Sigmoid colon (tissue), 6 donors: ENCODE measurements at regions not wholly inside any gene's neighbourhood (a gene's known extent, or its start where the extent isn't known, plus 50 kb on each side); places are given as distances from the start of the nearest gene placed in this dataset.

Experiments
- DNase-seq: peaks from one replicate; pipeline ENCODE4 v3.0.0-alpha.2; 2019
- H3K27ac ChIP-seq, 4 donors: fragments of 200-600 bp; sonication (generic); one replicate each; pipeline ENCODE4 v1.5.1; 2016 to 2019; ENCODE audit warnings: mild to moderate bottlenecking in 1 of 4
- H3K27me3 ChIP-seq, 3 donors: fragments of 200-600 bp; sonication (generic); one replicate each; pipeline ENCODE4 v1.5.1; 2019; ENCODE audit warnings: mild to moderate bottlenecking in 1 of 3
- H3K36me3 ChIP-seq, 4 donors: fragments of 200-600 bp; sonication (generic); one replicate each; pipeline ENCODE4 v1.5.1; 2016 to 2019
- H3K4me1 ChIP-seq, 4 donors: fragments of 200-600 bp; sonication (generic); one replicate each; pipeline ENCODE4 v1.5.1; 2017 to 2019
- H3K4me3 ChIP-seq, 4 donors: fragments of 200-600 bp; sonication (generic); one replicate each; pipeline ENCODE4 v1.5.1; 2017 to 2019; ENCODE audit warnings: mild to moderate bottlenecking in 2 of 4, moderate library complexity in 1 of 4
- H3K9me3 ChIP-seq, 4 donors: fragments of 200-600 bp in 3 of 4; sonication (generic) in 3 of 4; one replicate each; pipeline versions ENCODE4 v1.5.1 to v1.6.1; 2013 to 2019
- CTCF ChIP-seq, 4 experiments: fragments of 450-650 bp in 3 of 4; fragments of 200-600 bp in 1 of 4; IDR thresholded peaks; one replicate each; pipeline ENCODE4 v1.5.1; 2016 to 2019; ENCODE audit warnings: antibody characterized with exemption in 4 of 4, mild to moderate bottlenecking in 3 of 4, moderate library complexity in 2 of 4
- EP300 ChIP-seq, 4 donors: sonication (generic); formaldehyde crosslinking; IDR thresholded peaks; one replicate each; pipeline ENCODE4 v1.6.1; 2017; ENCODE audit warnings: antibody characterized with exemption in 4 of 4
- POLR2A ChIP-seq, 2 donors: fragments of 450-650 bp; IDR thresholded peaks; one replicate each; pipeline ENCODE4 v1.6.1; 2016; ENCODE audit warnings: antibody characterized with exemption in 2 of 2, mild to moderate bottlenecking in 2 of 2, moderate library complexity in 2 of 2
- POLR2AphosphoS5 ChIP-seq, 4 donors: sonication (generic); formaldehyde crosslinking; IDR thresholded peaks; one replicate each; pipeline ENCODE4 v1.6.1; 2017; ENCODE audit warnings: antibody characterized with exemption in 4 of 4
- WGBS, 2 donors: extraction: QIAGEN DNeasy Blood & Tissue Kit; methylation state at CpG; one replicate each; pipeline ENCODE4 v1.1.7; 2013; 5-methylcytosine and 5-hydroxymethylcytosine counted together
- intact Hi-C: fragments of 100-400 bp; cut with DNase I; formaldehyde crosslinking; loops from one replicate; pipeline ENCODE4 v1.15.1; 2023
- donor health status: healthy with polysubstance abuse.
- donor health status: healthy.

DNA sequence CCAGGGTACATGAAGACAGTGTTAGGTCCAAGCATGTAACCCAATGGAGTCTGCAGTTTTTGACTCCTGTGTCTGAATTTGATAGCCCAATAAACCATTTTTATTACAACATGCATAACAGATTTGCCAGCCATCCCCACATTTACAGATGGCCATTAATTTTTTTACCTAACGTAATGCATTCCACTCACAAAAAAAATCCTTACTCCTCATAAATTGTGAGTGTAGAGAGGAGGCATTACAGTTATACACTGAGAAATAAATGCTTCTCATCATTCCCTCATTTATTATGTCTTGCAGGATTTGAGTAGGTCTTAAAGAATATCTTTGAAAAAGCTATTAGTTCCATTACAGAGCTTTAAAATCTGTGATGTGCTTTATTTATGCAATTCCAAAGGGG, 193.8 kb downstream of the CMPK2 start:
- WGBS, 2 donors: 47 to 76% methylated on average over 1 of the region's 1 CpG
- intact Hi-C loops: no loop called here
- no peak for TF ChIP-seq CTCF (IDR thresholded peaks at IDR 0.05)
- Histone ChIP-seq H3K9me3 (no peaks in the 10 kb centered on the region), H3K4me1 (no peaks in the 10 kb centered on the region), H3K36me3 (no peaks in the 10 kb centered on the region), H3K4me3 (no peak overlapping the region), H3K27me3 (no peaks in the 10 kb centered on the region), H3K27ac (no peak overlapping the region)
- DNase-seq: no peak

DNA sequence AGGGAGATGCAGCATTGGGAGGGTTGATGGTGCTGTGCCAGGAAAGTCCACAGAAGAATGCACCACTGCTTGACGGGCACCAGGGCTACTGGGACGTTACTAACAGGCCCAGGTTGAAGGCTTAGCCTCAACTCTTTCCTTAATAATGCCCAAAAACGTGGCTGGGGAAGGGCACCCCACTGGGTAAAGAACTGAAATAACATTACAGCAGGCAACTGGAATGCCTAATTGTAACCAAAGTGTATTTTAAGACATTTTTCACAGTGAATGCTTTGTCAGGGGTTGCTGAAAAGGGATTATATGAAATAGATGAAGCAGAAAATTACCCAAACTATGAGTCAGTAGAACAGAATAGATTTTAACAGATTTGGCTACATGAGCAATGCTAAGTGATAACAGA, 191.3 kb downstream of the CMPK2 start:
- 52 to 66% methylated on average over 3 of the region's 3 CpGs for WGBS, 2 donors
- Histone ChIP-seq H3K4me1 (no peaks in the 10 kb centered on the region), H3K4me3 (no peak overlapping the region), H3K27me3 (no peaks in the 10 kb centered on the region), H3K9me3 (no peaks in the 10 kb centered on the region), H3K27ac (no peak overlapping the region), H3K36me3 (no peaks in the 10 kb centered on the region)
- intact Hi-C loops: no loop called here
- no peak for TF ChIP-seq POLR2AphosphoS5 (IDR thresholded peaks at IDR 0.05)
- TF ChIP-seq POLR2A (IDR thresholded peaks at IDR 0.05): no peak
- TF ChIP-seq CTCF (IDR thresholded peaks at IDR 0.05): no peak
- no peak for TF ChIP-seq EP300 (IDR thresholded peaks at IDR 0.05)
- no peak for DNase-seq

DNA sequence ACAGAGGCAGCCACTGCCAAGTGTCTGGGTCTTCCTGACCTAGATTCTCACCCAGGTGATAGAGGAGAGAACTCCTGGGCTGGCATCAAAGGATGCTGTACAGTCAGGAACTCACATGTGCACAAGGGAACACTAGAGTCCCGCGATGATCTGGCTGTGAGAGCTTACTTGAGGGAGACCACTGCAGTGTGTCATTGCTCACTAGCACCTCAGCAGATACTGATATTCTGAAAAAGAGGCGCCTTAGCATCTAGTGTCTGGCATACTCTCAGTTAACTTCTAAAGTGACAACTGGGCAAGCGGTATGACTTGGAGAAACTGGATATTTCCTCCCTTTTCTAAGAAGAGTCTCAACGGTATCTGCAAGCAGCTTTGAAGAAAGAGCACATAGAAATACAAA, 189.9 kb downstream of the CMPK2 start:
- intact Hi-C loops: no loop called here
- TF ChIP-seq POLR2A (IDR thresholded peaks at IDR 0.05) (no peak), POLR2AphosphoS5 (IDR thresholded peaks at IDR 0.05) (no peak), CTCF (IDR thresholded peaks at IDR 0.05) (no peak), EP300 (IDR thresholded peaks at IDR 0.05) (no peak)
- DNase-seq: no peak
- H3K4me3 ChIP-seq: no peak overlapping the region
- H3K9me3 ChIP-seq: no peaks in the 10 kb centered on the region
- H3K4me1 ChIP-seq: no peaks in the 10 kb centered on the region
- no peaks in the 10 kb centered on the region for H3K36me3 ChIP-seq
- 77 to 90% methylated on average over 5 of the region's 5 CpGs for WGBS, 2 donors
- H3K27me3 ChIP-seq: no peaks in the 10 kb centered on the region
- no peak overlapping the region for H3K27ac ChIP-seq

GRCh38 chr2:6676241-6676640, 189.5 kb downstream of the CMPK2 start:
- H3K9me3 ChIP-seq: no peaks in the 10 kb centered on the region
- WGBS, 2 donors: 12 to 60% methylated on average over 1 of the region's 1 CpG
- intact Hi-C loops: no loop called here
- H3K27me3 ChIP-seq: no peaks in the 10 kb centered on the region
- H3K4me3 ChIP-seq: no peak overlapping the region
- H3K27ac ChIP-seq: no peak overlapping the region
- no peaks in the 10 kb centered on the region for H3K4me1 ChIP-seq
- H3K36me3 ChIP-seq: no peaks in the 10 kb centered on the region
- DNase-seq: no peak
- no peak for TF ChIP-seq EP300 (IDR thresholded peaks at IDR 0.05)
- no peak for TF ChIP-seq CTCF (IDR thresholded peaks at IDR 0.05)
- TF ChIP-seq POLR2AphosphoS5 (IDR thresholded peaks at IDR 0.05): no peak
- no peak for TF ChIP-seq POLR2A (IDR thresholded peaks at IDR 0.05)

DNA sequence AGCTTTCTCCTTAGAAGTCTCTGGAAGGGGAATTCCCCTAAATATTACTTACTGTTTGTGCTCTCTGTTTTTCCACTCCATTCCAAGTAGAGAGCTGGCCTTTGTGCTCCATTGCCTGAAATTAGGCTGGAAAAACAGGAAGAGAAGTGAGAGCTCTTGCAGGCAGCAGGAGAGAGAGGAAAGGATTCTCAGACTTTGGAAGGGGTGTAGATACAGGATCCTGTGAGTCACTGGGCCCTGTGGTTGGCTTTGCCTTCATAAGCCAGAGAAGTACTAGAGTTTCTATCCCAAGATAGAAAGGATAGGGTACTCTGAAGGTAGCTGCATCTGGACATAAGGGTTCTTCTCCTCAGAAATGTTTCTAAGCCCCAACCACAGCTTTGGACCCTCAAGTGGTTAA, 188.9 kb downstream of the CMPK2 start:
- TF ChIP-seq CTCF (IDR thresholded peaks at IDR 0.05): no peak
- TF ChIP-seq EP300 (IDR thresholded peaks at IDR 0.05): no peak
- no peak for TF ChIP-seq POLR2AphosphoS5 (IDR thresholded peaks at IDR 0.05)
- TF ChIP-seq POLR2A (IDR thresholded peaks at IDR 0.05): no peak
- Histone ChIP-seq H3K4me1 (no peaks in the 10 kb centered on the region), H3K36me3 (no peaks in the 10 kb centered on the region), H3K4me3 (no peak overlapping the region), H3K9me3 (no peaks in the 10 kb centered on the region), H3K27me3 (no peaks in the 10 kb centered on the region), H3K27ac (no peak overlapping the region)
- no peak for DNase-seq
- intact Hi-C loops: no loop called here
